Ectodermal cell (in vitro differentiated cells): ENCODE measurements at regions not wholly inside any gene's neighbourhood (a gene's known extent, or its start where the extent isn't known, plus 50 kb on each side); places are given as distances from the start of the nearest gene placed in this dataset.

Experiments
- H3K27ac ChIP-seq: 2 replicates; pipeline ENCODE4 v1.7.0; 2013; ENCODE audit warnings: mild to moderate bottlenecking, low read depth, low read length; ENCODE audit not compliant: insufficient read depth, poor library complexity, severe bottlenecking
- H3K27me3 ChIP-seq: 2 replicates; pipeline ENCODE4 v1.7.0; 2013; ENCODE audit warnings: mild to moderate bottlenecking, low read length; ENCODE audit not compliant: insufficient read depth, control insufficient read depth, poor library complexity, severe bottlenecking
- H3K36me3 ChIP-seq: one replicate; pipeline ENCODE4 v1.7.0; 2013; ENCODE audit warnings: low read length; ENCODE audit not compliant: control insufficient read depth, insufficient read depth
- H3K4me1 ChIP-seq: one replicate; pipeline ENCODE4 v1.7.0; 2013; ENCODE audit warnings: low read length; ENCODE audit not compliant: control insufficient read depth, insufficient read depth
- H3K4me3 ChIP-seq: 2 replicates; pipeline ENCODE4 v1.7.0; 2013; ENCODE audit warnings: low read depth, low read length, control low read depth; ENCODE audit not compliant: insufficient read depth
- H3K9me3 ChIP-seq: 2 replicates; pipeline ENCODE4 v1.7.0; 2013; ENCODE audit warnings: mild to moderate bottlenecking, low read length, moderate library complexity; ENCODE audit not compliant: control insufficient read depth
- WGBS, 2 experiments: methylation state at CpG; one replicate each; pipeline ENCODE4 v1.1.7; 2013; ENCODE audit warnings: missing lambda C conversion rate in 2 of 2; 5-methylcytosine and 5-hydroxymethylcytosine counted together

GRCh38 chr2:147523415-147523814 lies 321.4 kb upstream of the ACVR2A start:
- H3K4me1 ChIP-seq, result no peaks in the 10 kb centered on the region
- H3K9me3 ChIP-seq, result no peaks in the 10 kb centered on the region
- H3K27me3 ChIP-seq, result no peaks in the 10 kb centered on the region
- no peak overlapping the region for H3K27ac ChIP-seq
- H3K36me3 ChIP-seq, result no peaks in the 10 kb centered on the region
- no peak overlapping the region for H3K4me3 ChIP-seq

GRCh38 chr2:147521936-147522335 lies 322.9 kb upstream of the ACVR2A start:
- no peaks in the 10 kb centered on the region for H3K36me3 ChIP-seq
- no peaks in the 10 kb centered on the region for H3K9me3 ChIP-seq
- no peaks in the 10 kb centered on the region for H3K27me3 ChIP-seq
- H3K4me1 ChIP-seq, result no peaks in the 10 kb centered on the region
- H3K4me3 ChIP-seq, result no peak overlapping the region
- 94% methylated on average over 3 of the region's 3 CpGs for WGBS, 2 experiments
- no peak overlapping the region for H3K27ac ChIP-seq

- Histone ChIP-seq H3K27me3 (no peaks in the 10 kb centered on the region), H3K36me3 (no peaks in the 10 kb centered on the region), H3K9me3 (no peaks in the 10 kb centered on the region), H3K4me1 (no peaks in the 10 kb centered on the region), H3K27ac (no peak overlapping the region), H3K4me3 (no peak overlapping the region)
- WGBS, 2 experiments, result 95 to 96% methylated on average over 3 of the region's 3 CpGs
These were observed 324.0 kb upstream of the ACVR2A start for GRCh38 chr2:147520817-147521216.

- H3K27me3 ChIP-seq, result no peaks in the 10 kb centered on the region
- 95 to 96% methylated on average over 2 of the region's 2 CpGs for WGBS, 2 experiments
- H3K27ac ChIP-seq, result no peak overlapping the region
- H3K9me3 ChIP-seq, result no peaks in the 10 kb centered on the region
- no peaks in the 10 kb centered on the region for H3K4me1 ChIP-seq
- no peaks in the 10 kb centered on the region for H3K36me3 ChIP-seq
- H3K4me3 ChIP-seq, result no peak overlapping the region
These were observed 325.7 kb upstream of the ACVR2A start for GRCh38 chr2:147519178-147519577.

- no peaks in the 10 kb centered on the region for H3K27me3 ChIP-seq
- WGBS, 2 experiments, result 89 to 100% methylated on average over 1 of the region's 1 CpG
These were observed 329.6 kb upstream of the ACVR2A start for GRCh38 chr2:147515213-147515612.

GRCh38 chr2:147512206-147512605 lies 332.6 kb upstream of the ACVR2A start:
- Histone ChIP-seq H3K9me3 (no peaks in the 10 kb centered on the region), H3K27me3 (no peaks in the 10 kb centered on the region), H3K36me3 (no peaks in the 10 kb centered on the region), H3K4me1 (peaks cover 9% of the 10 kb centered on the region), H3K4me3 (no peak overlapping the region), H3K27ac (no peak overlapping the region)
- 62 to 71% methylated on average over 4 to 5 of the region's 5 CpGs for WGBS, 2 experiments

More at GRCh38 chr2:147515213-147515612, 329.6 kb upstream of the ACVR2A start:
- no peak overlapping the region for H3K27ac ChIP-seq
- H3K4me1 ChIP-seq, result peaks cover 9% of the 10 kb centered on the region
- no peaks in the 10 kb centered on the region for H3K36me3 ChIP-seq
- no peak overlapping the region for H3K4me3 ChIP-seq
- no peaks in the 10 kb centered on the region for H3K9me3 ChIP-seq

GRCh38 chr2:147511491-147511948 lies 333.3 kb upstream of the ACVR2A start:
- 78 to 79% methylated on average over 6 of the region's 6 CpGs for WGBS, 2 experiments
- H3K27ac ChIP-seq, result no peak overlapping the region

GRCh38 chr2:147509821-147510220 lies 335.0 kb upstream of the ACVR2A start:
- no peak overlapping the region for H3K4me3 ChIP-seq
- H3K4me1 ChIP-seq, result peaks cover 9% of the 10 kb centered on the region
- H3K36me3 ChIP-seq, result no peaks in the 10 kb centered on the region
- H3K9me3 ChIP-seq, result no peaks in the 10 kb centered on the region
- H3K27me3 ChIP-seq, result no peaks in the 10 kb centered on the region
- H3K27ac ChIP-seq, result no peak overlapping the region

More at GRCh38 chr2:147511491-147511948, 333.3 kb upstream of the ACVR2A start:
- Histone ChIP-seq H3K9me3 (no peaks in the 10 kb centered on the region), H3K27me3 (no peaks in the 10 kb centered on the region), H3K4me3 (no peak overlapping the region), H3K36me3 (no peaks in the 10 kb centered on the region), H3K4me1 (peaks cover 9% of the 10 kb centered on the region)

GRCh38 chr2:147506889-147507288 lies 337.9 kb upstream of the ACVR2A start:
- no peaks in the 10 kb centered on the region for H3K9me3 ChIP-seq
- no peak overlapping the region for H3K27ac ChIP-seq
- peaks cover 9% of the 10 kb centered on the region for H3K4me1 ChIP-seq
- WGBS, 2 experiments, result 95% methylated on average over 27 of the region's 27 CpGs
- no peak overlapping the region for H3K4me3 ChIP-seq
- no peaks in the 10 kb centered on the region for H3K36me3 ChIP-seq
- no peaks in the 10 kb centered on the region for H3K27me3 ChIP-seq

GRCh38 chr2:147502711-147503290 lies 342.0 kb upstream of the ACVR2A start:
- Histone ChIP-seq H3K27ac (no peak overlapping the region), H3K4me1 (no peaks in the 10 kb centered on the region), H3K36me3 (no peaks in the 10 kb centered on the region), H3K4me3 (no peak overlapping the region), H3K27me3 (no peaks in the 10 kb centered on the region), H3K9me3 (no peaks in the 10 kb centered on the region)
- 92 to 95% methylated on average over 3 of the region's 3 CpGs for WGBS, 2 experiments

- no peak overlapping the region for H3K27ac ChIP-seq
- no peaks in the 10 kb centered on the region for H3K9me3 ChIP-seq
- no peaks in the 10 kb centered on the region for H3K36me3 ChIP-seq
- H3K4me1 ChIP-seq, result no peaks in the 10 kb centered on the region
- no peaks in the 10 kb centered on the region for H3K27me3 ChIP-seq
- WGBS, 2 experiments, result 91 to 93% methylated on average over 4 of the region's 4 CpGs
- no peak overlapping the region for H3K4me3 ChIP-seq
These were observed 342.9 kb upstream of the ACVR2A start for GRCh38 chr2:147501968-147502367.
